ENCODE measurements at regions not wholly inside any gene's neighbourhood (a gene's known extent, or its start where the extent isn't known, plus 50 kb on each side); places are given as distances from the start of the nearest gene placed in this dataset.
"Not testable (repeated sequence)": the region's sequence is repeated elsewhere in the genome, so short reads cannot be mapped to it uniquely, and the experiment has no call there.

DNA sequence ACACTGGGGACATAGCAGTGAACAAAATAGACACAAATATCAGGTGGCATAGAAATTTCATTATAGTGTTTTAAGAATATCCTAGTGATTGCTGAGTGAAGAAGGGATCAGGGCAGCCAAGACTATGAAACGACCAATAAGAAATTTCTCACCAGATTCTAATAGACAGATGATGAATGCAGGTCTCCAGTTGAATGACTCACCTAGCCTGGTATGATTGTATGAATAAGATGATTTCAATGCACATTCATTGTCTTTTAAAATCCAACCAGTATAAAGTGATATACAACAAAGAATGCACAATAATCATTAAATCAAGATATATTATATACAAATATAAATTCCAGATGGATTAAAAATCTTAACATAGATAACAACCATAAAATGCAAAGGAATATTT lies 124.5 kb upstream of the TENT5A start (continued):
- TF ChIP-seq, protein P1, sequence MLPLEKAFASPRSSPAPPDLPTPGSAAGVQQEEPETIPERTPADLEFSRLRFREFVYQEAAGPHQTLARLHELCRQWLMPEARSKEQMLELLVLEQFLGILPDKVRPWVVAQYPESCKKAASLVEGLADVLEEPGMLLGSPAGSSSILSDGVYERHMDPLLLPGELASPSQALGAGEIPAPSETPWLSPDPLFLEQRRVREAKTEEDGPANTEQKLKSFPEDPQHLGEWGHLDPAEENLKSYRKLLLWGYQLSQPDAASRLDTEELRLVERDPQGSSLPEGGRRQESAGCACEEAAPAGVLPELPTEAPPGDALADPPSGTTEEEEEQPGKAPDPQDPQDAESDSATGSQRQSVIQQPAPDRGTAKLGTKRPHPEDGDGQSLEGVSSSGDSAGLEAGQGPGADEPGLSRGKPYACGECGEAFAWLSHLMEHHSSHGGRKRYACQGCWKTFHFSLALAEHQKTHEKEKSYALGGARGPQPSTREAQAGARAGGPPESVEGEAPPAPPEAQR (CRISPR knock-in tag; IDR thresholded peaks at IDR 0.05), result no peak
- TF ChIP-seq MXD4 (CRISPR knock-in tag; IDR thresholded peaks at IDR 0.05; ENCODE audit: borderline replicate concordance) (no peak), SOX15 (CRISPR knock-in tag; IDR thresholded peaks at IDR 0.05) (no peak)
- TF ChIP-seq, protein P2, sequence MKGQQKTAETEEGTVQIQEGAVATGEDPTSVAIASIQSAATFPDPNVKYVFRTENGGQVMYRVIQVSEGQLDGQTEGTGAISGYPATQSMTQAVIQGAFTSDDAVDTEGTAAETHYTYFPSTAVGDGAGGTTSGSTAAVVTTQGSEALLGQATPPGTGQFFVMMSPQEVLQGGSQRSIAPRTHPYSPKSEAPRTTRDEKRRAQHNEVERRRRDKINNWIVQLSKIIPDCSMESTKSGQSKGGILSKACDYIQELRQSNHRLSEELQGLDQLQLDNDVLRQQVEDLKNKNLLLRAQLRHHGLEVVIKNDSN (CRISPR knock-in tag; IDR thresholded peaks at IDR 0.05), result no peak

DNA sequence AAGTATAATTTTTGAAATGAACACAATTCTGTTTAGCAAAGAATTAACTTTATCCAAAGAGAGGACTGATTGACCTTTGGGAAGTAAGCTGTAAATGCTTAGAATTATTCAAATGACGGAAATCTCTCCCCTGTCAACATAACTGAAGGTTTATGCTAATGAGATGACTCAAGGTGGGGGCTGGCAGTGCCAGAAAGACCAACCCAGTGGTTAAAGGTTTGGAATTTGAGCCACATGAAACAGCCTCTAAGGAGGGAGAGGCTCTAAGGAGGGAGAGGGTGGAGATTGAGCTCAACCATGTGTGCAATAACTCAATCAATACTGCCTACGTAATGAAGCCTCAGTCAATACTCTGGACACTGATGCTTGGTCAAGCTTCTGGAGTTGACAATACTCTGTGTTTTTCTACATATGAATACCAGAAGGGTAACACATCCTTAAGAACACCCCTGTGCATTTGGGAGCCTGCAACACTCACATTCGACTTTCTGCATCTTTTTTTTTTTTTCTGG lies 123.4 kb upstream of the TENT5A start:
- DNase-seq (ENCODE audit: low spot score) (no peak), ATAC-seq (no peak)
- no peak overlapping the region for H3K27ac Mint-ChIP-seq
- ChIA-PET CTCF (no interaction called here), POLR2A (interaction anchor here (0.7 kb wide), 1 partner anchor 18 kb away, joined by 3 read pairs; no protein-coding TSS in a partner anchor)
- no peaks in the 10 kb centered on the region; the same call in none of the 2 replicates for H3K27me3 Mint-ChIP-seq (ENCODE audit: low read depth)
- peaks cover 30% of the 10 kb centered on the region for H3K36me3 Mint-ChIP-seq
- peaks cover 3% of the 10 kb centered on the region; the same call in 1 of the 2 replicates for H3K4me1 Mint-ChIP-seq
- H3K9me3 Mint-ChIP-seq, result peaks cover 42% of the 10 kb centered on the region
- no peak overlapping the region for H3K4me3 Mint-ChIP-seq
- no peak for TF ChIP-seq NFE2L1 (CRISPR knock-in tag; IDR thresholded peaks at IDR 0.05)
- TF ChIP-seq JAZF1 (CRISPR knock-in tag; IDR thresholded peaks at IDR 0.05), result no peak
- TF ChIP-seq ELF4 (CRISPR knock-in tag; IDR thresholded peaks at IDR 0.05; ENCODE audit: low read depth), result no peak
- TF ChIP-seq SMAD3 (CRISPR knock-in tag; IDR thresholded peaks at IDR 0.05; ENCODE audit: borderline replicate concordance), result no peak
- TF ChIP-seq ZNF219 (CRISPR knock-in tag; IDR thresholded peaks at IDR 0.05; ENCODE audit: borderline replicate concordance), result no peak
- TF ChIP-seq, protein P3, sequence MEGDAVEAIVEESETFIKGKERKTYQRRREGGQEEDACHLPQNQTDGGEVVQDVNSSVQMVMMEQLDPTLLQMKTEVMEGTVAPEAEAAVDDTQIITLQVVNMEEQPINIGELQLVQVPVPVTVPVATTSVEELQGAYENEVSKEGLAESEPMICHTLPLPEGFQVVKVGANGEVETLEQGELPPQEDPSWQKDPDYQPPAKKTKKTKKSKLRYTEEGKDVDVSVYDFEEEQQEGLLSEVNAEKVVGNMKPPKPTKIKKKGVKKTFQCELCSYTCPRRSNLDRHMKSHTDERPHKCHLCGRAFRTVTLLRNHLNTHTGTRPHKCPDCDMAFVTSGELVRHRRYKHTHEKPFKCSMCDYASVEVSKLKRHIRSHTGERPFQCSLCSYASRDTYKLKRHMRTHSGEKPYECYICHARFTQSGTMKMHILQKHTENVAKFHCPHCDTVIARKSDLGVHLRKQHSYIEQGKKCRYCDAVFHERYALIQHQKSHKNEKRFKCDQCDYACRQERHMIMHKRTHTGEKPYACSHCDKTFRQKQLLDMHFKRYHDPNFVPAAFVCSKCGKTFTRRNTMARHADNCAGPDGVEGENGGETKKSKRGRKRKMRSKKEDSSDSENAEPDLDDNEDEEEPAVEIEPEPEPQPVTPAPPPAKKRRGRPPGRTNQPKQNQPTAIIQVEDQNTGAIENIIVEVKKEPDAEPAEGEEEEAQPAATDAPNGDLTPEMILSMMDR (IDR thresholded peaks at IDR 0.05), result no peak
- no peak for TF ChIP-seq ESRRA (CRISPR knock-in tag; IDR thresholded peaks at IDR 0.05; ENCODE audit: borderline replicate concordance)
- TF ChIP-seq, protein P4, sequence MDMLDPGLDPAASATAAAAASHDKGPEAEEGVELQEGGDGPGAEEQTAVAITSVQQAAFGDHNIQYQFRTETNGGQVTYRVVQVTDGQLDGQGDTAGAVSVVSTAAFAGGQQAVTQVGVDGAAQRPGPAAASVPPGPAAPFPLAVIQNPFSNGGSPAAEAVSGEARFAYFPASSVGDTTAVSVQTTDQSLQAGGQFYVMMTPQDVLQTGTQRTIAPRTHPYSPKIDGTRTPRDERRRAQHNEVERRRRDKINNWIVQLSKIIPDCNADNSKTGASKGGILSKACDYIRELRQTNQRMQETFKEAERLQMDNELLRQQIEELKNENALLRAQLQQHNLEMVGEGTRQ (CRISPR knock-in tag; IDR thresholded peaks at IDR 0.05), result no peak
- TF ChIP-seq, protein P5, sequence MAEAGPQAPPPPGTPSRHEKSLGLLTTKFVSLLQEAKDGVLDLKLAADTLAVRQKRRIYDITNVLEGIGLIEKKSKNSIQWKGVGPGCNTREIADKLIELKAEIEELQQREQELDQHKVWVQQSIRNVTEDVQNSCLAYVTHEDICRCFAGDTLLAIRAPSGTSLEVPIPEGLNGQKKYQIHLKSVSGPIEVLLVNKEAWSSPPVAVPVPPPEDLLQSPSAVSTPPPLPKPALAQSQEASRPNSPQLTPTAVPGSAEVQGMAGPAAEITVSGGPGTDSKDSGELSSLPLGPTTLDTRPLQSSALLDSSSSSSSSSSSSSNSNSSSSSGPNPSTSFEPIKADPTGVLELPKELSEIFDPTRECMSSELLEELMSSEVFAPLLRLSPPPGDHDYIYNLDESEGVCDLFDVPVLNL (CRISPR knock-in tag; IDR thresholded peaks at IDR 0.05; ENCODE audit: borderline replicate concordance, low read depth), result no peak
- TF ChIP-seq, protein P6, sequence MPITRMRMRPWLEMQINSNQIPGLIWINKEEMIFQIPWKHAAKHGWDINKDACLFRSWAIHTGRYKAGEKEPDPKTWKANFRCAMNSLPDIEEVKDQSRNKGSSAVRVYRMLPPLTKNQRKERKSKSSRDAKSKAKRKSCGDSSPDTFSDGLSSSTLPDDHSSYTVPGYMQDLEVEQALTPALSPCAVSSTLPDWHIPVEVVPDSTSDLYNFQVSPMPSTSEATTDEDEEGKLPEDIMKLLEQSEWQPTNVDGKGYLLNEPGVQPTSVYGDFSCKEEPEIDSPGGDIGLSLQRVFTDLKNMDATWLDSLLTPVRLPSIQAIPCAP (CRISPR knock-in tag; IDR thresholded peaks at IDR 0.05), result no peak
- TF ChIP-seq, protein P7, sequence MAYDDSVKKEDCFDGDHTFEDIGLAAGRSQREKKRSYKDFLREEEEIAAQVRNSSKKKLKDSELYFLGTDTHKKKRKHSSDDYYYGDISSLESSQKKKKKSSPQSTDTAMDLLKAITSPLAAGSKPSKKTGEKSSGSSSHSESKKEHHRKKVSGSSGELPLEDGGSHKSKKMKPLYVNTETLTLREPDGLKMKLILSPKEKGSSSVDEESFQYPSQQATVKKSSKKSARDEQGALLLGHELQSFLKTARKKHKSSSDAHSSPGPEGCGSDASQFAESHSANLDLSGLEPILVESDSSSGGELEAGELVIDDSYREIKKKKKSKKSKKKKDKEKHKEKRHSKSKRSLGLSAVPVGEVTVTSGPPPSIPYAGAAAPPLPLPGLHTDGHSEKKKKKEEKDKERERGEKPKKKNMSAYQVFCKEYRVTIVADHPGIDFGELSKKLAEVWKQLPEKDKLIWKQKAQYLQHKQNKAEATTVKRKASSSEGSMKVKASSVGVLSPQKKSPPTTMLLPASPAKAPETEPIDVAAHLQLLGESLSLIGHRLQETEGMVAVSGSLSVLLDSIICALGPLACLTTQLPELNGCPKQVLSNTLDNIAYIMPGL (CRISPR knock-in tag; IDR thresholded peaks at IDR 0.05), result no peak
- no peak for TF ChIP-seq RORB (CRISPR knock-in tag; IDR thresholded peaks at IDR 0.05)
- no peak for TF ChIP-seq FOXJ3 (CRISPR knock-in tag; IDR thresholded peaks at IDR 0.05; ENCODE audit: borderline replicate concordance)

DNA sequence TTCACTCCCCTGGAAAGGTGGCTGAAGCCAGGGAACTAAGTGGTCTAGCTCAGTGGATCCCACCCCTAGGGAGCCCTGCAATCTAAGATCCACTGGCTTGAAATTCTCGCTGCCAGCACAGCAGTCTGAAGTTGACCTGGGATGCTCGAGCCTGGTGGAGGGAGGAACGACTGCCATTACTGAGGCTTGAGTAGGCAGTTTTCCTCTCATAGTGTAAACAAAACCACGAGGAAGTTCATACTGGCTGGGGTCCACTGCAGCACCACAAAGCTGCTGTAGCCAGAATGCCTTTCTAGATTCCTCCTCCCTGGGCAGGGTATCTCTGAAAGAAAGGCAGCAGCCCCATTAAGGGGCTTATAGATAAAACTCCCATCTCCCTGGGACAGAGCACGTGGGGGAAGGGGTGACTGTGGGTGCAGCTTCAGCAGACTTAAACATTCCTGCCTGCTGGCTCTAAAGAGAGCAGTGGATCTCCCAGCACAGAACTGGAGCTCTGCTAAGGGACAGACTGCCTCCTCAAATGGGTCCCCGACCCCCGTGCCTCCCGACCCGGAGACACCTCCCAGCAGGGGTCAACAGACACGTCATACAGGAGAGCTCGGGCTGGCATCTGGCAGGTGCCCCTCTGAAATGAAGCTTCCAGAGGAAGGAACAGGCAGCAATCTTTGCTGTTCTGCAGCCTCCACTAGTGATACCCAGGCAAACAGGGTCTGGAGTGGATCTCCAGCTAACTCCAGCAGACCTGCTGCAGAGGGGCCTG lies 117.4 kb upstream of the TENT5A start:
- ATAC-seq; POLR2A ChIA-PET; H3K27ac Mint-ChIP-seq; H3K27me3 Mint-ChIP-seq (ENCODE audit: low read depth); CTCF ChIA-PET; DNase-seq (ENCODE audit: low spot score); H3K4me3 Mint-ChIP-seq; H3K4me1 Mint-ChIP-seq: not testable (repeated sequence)
- H3K36me3 Mint-ChIP-seq, result peaks cover 32% of the 10 kb centered on the region
- peaks cover 40% of the 10 kb centered on the region for H3K9me3 Mint-ChIP-seq

Data from WTC11 (cell line).